HG03039 (cell line): ENCODE measurements at regions not wholly inside any gene's neighbourhood (a gene's known extent, or its start where the extent isn't known, plus 50 kb on each side); places are given as distances from the start of the nearest gene placed in this dataset.
"Not testable (repeated sequence)": the region's sequence is repeated elsewhere in the genome, so short reads cannot be mapped to it uniquely, and the experiment has no call there.

Experiments
- ATAC-seq: cut with Tn5 transposase; IDR thresholded peaks from one replicate; pipeline ENCODE4 v1.9.1; 2021; ENCODE audit warnings: mild to moderate bottlenecking, moderate library complexity; ENCODE audit not compliant: unreplicated experiment

- ATAC-seq: no peak
Observed at GRCh38 chr20:11689262-11689661, 228.4 kb upstream of the BTBD3 start.

- no peak for ATAC-seq
Observed at GRCh38 chr20:11691766-11692165, 225.9 kb upstream of the BTBD3 start.

GRCh38 chr20:11692567-11692966 lies 225.1 kb upstream of the BTBD3 start:
- ATAC-seq: no peak

GRCh38 chr20:11694467-11694866 lies 223.2 kb upstream of the BTBD3 start:
- no peak for ATAC-seq

GRCh38 chr20:11697055-11697454 lies 220.6 kb upstream of the BTBD3 start:
- ATAC-seq: no peak

GRCh38 chr20:11697646-11698045 lies 220.0 kb upstream of the BTBD3 start:
- ATAC-seq: no peak

GRCh38 chr20:11698124-11698523 lies 219.6 kb upstream of the BTBD3 start:
- no peak for ATAC-seq

- no peak for ATAC-seq
Observed at GRCh38 chr20:11700831-11701230, 216.9 kb upstream of the BTBD3 start.

- ATAC-seq: no peak
Observed at GRCh38 chr20:11702721-11703518, 214.8 kb upstream of the BTBD3 start.

- no peak for ATAC-seq
Observed at GRCh38 chr20:11705512-11705911, 212.2 kb upstream of the BTBD3 start.

GRCh38 chr20:11708223-11708622 lies 209.5 kb upstream of the BTBD3 start:
- not testable (repeated sequence) for ATAC-seq

GRCh38 chr20:11711214-11711613 lies 206.5 kb upstream of the BTBD3 start:
- no peak for ATAC-seq

- ATAC-seq: no peak
Observed at GRCh38 chr20:11712639-11713160, 205.0 kb upstream of the BTBD3 start.

GRCh38 chr20:11714886-11715285 lies 202.8 kb upstream of the BTBD3 start:
- ATAC-seq: no peak

GRCh38 chr20:11716239-11716944 lies 201.3 kb upstream of the BTBD3 start:
- ATAC-seq: no peak

GRCh38 chr20:11716945-11717248 lies 200.8 kb upstream of the BTBD3 start:
- no peak for ATAC-seq

GRCh38 chr20:11717562-11717961 lies 200.1 kb upstream of the BTBD3 start:
- ATAC-seq: no peak

GRCh38 chr20:11718474-11719094 lies 199.1 kb upstream of the BTBD3 start:
- no peak for ATAC-seq

- ATAC-seq: no peak
Observed at GRCh38 chr20:11719153-11719552, 198.5 kb upstream of the BTBD3 start.

- ATAC-seq: no peak
Observed at GRCh38 chr20:11721411-11721810, 196.3 kb upstream of the BTBD3 start.

GRCh38 chr20:11724097-11724496 lies 193.6 kb upstream of the BTBD3 start:
- ATAC-seq: no peak

GRCh38 chr20:11726026-11726425 lies 191.7 kb upstream of the BTBD3 start:
- no peak for ATAC-seq
